ENCODE measurements at regions not wholly inside any gene's neighbourhood (a gene's known extent, or its start where the extent isn't known, plus 50 kb on each side); places are given as distances from the start of the nearest gene placed in this dataset.
"Not testable (repeated sequence)": the region's sequence is repeated elsewhere in the genome, so short reads cannot be mapped to it uniquely, and the experiment has no call there.

GRCh38 chr7:32816409-32816948 lies 75.1 kb downstream of the KBTBD2 start:
- DNase-seq = not testable (repeated sequence)

GRCh38 chr7:32814779-32815178 lies 76.8 kb downstream of the KBTBD2 start:
- not testable (repeated sequence) for DNase-seq

DNA sequence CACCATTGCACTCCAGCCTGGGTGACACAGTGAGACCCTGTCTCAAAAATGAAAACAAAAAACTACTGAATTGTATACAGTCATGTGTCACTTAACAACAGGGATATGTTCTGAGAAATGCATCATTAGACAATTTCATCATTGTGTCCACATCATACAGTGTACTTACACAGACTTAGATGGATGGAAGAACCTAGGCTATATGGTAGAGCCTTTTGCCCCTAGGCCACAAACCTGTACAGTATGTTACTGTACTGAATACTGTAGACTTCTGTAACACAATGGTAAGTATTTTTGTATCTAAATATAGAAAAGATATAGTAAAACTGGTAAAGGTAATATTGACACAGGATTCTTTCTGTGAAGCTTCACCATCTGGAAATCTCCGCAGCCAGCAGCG lies 81.7 kb downstream of the KBTBD2 start:
- DNase-seq = no peak

GRCh38 chr7:32809347-32809746 lies 82.2 kb downstream of the KBTBD2 start:
- DNase-seq = no peak

DNA sequence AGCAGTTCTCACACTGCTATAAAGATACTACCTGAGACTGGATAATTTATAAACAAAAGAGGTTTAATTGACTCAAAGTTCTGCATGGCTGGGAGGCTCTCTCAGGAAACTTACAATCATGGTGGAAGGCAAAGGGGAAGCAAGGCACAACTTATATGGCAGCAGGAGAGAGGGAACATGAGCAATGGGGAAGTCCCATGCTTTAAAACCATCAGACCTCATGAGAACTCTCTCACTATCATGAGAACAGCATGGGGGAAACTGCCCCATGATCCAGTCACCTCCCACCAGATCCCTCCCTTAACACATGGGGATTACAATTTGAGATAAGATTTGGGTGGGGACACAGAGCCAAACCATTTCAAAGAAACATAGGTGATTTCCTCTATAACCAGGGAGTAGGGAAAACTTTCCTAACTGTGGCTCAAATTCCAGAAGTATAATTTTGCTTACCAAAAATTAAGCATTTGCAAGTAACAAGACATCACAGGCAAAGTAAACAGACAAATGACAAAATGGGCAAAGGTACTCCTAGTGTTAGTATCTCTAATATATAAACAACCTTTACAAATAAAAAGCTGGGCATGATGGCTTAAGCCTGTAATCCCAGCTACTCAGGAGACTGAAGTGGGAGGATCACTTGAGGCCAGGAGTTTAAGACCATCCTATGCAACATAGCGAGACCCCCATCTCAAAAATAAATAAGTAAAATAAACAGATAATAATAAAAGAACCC lies 88.0 kb downstream of the KBTBD2 start:
- DNase-seq = no peak

GRCh38 chr7:32802305-32802910 lies 89.2 kb downstream of the KBTBD2 start:
- no peak for DNase-seq

DNA sequence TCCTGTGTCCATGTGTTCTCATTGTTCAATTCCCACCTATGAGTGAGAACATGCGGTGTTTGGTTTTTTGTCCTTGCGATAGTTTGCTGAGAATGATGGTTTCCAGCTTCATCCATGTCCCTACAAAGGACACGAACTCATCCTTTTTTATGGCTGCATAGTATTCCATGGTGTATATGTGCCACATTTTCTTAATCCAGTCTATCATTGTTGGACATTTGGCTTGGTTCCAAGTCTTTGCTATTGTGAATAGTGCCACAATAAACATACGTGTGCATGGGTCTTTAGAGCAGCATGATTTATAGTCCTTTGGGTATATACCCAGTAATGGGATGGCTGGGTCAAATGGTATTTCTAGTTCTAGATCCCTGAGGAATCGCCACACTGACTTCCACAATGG lies 98.5 kb downstream of the KBTBD2 start:
- DNase-seq = not testable (repeated sequence)

- DNase-seq = not testable (repeated sequence)
These were observed 100.7 kb downstream of the KBTBD2 start for GRCh38 chr7:32790766-32791430.

DNA sequence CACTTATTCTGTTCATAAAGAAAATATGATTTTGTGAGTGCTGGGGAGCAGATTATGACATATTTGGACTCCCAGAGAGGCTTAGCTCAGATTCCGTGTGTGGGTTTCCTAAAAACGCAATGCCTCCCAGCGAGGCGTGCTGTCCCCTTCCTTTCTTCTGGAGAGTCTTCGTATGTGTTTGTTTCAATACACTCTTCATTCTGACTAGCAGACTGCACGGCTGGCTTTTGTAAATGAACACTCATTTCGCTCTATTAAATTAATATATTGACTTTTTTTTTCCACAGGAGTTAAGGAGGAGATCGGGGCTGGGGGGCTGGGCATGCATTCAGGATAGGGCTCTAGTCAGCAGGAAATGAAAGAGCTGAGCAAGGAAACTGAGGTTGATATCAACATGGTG lies 102.3 kb downstream of the KBTBD2 start:
- not testable (repeated sequence) for DNase-seq

- not testable (repeated sequence) for DNase-seq
These were observed 103.4 kb downstream of the KBTBD2 start for GRCh38 chr7:32788174-32788573.

DNA sequence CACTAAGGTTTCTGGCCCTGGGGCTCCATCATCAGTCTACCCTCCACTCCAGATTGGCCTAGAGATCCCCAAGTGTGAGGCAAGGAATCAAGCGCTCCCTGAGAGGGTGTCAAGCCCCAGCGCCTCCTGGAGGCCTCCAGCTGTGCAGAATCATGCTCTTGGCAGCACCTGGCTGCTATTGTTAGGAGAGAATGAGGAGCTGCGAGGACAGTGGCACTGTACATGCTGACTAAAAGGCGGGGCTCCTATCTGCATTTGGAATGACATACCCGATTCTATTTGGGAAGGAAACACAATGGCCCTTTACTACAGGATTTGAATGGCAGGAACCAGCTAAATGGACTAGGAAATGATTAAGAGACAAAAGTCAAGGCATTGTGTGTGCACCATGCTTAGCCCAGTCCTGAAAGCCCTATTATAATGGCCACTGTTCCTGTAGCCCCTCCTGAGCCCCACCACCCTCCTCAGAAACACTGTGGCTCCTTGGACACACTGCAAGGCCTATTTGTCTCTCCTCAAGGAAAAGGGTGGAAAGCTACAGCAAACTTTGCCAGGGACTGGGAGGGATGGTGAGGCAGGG lies 106.1 kb downstream of the KBTBD2 start:
- DNase-seq = not testable (repeated sequence)

GRCh38 chr7:32779895-32780294 lies 111.7 kb downstream of the KBTBD2 start:
- DNase-seq = not testable (repeated sequence)

- DNase-seq = no peak
These were observed 112.4 kb downstream of the KBTBD2 start for GRCh38 chr7:32779167-32779566.

GRCh38 chr7:32777041-32777666 lies 114.4 kb downstream of the KBTBD2 start:
- DNase-seq = not testable (repeated sequence)

DNA sequence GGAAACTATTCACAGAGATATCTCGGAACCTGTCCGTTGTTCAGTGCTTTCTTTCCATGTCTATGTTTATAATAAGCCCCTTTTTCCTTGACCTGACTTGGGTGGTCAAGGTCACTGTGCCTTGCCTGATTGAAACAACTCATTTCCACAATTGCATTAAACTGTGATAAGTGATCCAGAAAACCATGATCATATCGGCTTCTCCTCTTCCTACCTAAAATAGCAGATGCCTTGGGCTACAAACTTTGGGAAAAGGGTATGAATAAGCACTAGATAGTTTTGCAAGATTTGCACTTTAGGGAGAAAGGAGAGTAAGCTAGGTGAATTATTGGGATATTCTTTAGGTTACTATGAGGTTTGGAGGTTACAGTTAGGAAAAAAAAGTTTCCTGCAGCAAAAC lies 115.2 kb downstream of the KBTBD2 start:
- not testable (repeated sequence) for DNase-seq

GRCh38 chr7:32775809-32776208 lies 115.8 kb downstream of the KBTBD2 start:
- DNase-seq = not testable (repeated sequence)

GRCh38 chr7:32774541-32774951 lies 117.0 kb downstream of the KBTBD2 start:
- DNase-seq = no peak

DNA sequence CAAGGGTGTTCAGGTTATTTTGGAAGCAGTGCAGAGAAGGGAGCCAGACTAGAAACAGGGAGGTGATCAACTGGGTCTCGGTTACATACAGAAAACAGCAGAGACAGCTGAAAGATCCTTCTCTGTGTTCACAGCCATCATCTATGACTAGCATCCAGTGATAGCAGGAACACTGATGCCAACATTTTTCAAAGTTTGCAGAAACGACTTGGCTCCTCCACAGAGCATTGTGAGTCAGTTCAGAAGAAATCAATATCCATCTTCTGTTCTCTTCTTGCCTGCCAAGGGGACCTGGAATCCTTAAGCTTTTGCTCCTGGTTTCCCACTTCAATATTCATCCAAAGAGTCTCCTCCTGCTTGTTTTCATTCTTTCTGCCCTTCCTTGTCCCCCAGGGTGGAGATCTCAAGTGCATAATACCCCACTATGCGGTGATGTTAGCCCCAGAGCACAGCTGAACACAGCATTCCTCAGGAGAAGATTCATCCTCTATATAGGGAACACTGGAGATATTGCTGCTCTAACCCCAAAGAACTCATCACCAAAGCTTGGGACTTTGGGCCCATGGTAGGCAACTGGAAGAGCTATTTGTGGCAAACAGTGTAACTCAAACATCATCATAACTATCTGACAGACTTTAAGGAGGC lies 122.6 kb downstream of the KBTBD2 start:
- DNase-seq = not testable (repeated sequence)

GRCh38 chr7:32768338-32768737 lies 123.2 kb downstream of the KBTBD2 start:
- not testable (repeated sequence) for DNase-seq

- DNase-seq = not testable (repeated sequence)
These were observed 125.8 kb downstream of the KBTBD2 start for GRCh38 chr7:32765649-32766251.

DNA sequence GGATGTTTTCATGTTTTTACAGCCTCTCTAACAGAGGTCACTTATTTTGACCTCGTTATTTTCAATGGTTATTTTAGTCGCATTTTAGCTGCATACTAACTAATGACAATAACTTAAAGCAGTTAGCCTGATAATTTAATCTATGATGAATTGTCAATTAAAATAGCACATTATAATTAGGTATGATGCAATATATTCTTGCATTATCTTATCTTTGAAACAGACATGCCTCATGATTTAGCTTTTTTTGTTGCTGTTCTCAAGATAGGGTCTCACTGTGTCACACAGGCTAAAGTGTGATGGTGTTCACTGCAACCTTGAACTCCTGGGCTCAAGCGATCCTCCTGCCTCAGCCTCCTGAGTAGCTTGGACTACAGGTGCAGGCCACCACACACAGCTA lies 126.4 kb downstream of the KBTBD2 start:
- no peak for DNase-seq

- peak in 1 of 2 experiments; percentile 18 for DNase-seq
These were observed 128.7 kb downstream of the KBTBD2 start for GRCh38 chr7:32762925-32763293.
